ENCODE measurements at regions not wholly inside any gene's neighbourhood (a gene's known extent, or its start where the extent isn't known, plus 50 kb on each side); places are given as distances from the start of the nearest gene placed in this dataset.

- Histone ChIP-seq H3K4me1 (no peaks in the 10 kb centered on the region), H3K27me3 (no peaks in the 10 kb centered on the region), H3K36me3 (no peaks in the 10 kb centered on the region), H3K9me3 (no peaks in the 10 kb centered on the region), H3K27ac (no peak overlapping the region), H3K4me3 (no peak overlapping the region)
- intact Hi-C loops (cut with DNase I), result no loop called here
- 61% methylated on average over 2 of the region's 3 CpGs for WGBS (ENCODE audit: insufficient coverage, low coverage, low lambda C conversion rate, missing lambda C conversion rate)
- ATAC-seq (no peak), DNase-seq (no peak)
- TF ChIP-seq POLR2A (IDR thresholded peaks at IDR 0.05) (no peak), CTCF (IDR thresholded peaks at IDR 0.05) (no peak)
Measured at GRCh38 chr1:225707824-225708223, 54.9 kb upstream of the ENAH start.

DNA sequence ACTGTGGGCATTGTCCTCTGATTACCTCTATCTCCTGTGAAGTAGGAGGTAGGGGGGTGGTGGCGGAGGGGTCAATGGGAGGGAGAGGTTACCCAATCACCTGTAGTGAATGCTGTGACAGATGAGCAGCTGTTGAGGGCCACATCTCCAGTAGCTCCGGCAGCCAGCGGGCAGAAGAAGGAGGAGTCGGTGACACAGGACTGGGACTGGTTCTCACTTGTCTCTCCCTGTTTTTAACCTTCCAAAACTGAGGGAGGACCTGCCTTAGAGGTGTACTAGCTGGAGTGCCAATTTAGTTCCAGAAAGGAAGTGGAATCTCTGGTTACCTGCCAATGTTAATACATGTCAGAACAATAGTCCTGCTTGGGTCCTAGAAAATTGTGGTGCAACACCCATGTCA is 56.2 kb upstream of the ENAH start:
- Histone ChIP-seq H3K9me3 (no peaks in the 10 kb centered on the region), H3K27ac (no peak overlapping the region), H3K4me1 (no peaks in the 10 kb centered on the region), H3K4me3 (no peak overlapping the region), H3K27me3 (no peaks in the 10 kb centered on the region), H3K36me3 (no peaks in the 10 kb centered on the region)
- 60% methylated on average over 2 of the region's 4 CpGs for WGBS (ENCODE audit: insufficient coverage, low coverage, low lambda C conversion rate, missing lambda C conversion rate)
- no peak for TF ChIP-seq POLR2A (IDR thresholded peaks at IDR 0.05)
- no peak for TF ChIP-seq CTCF (IDR thresholded peaks at IDR 0.05)
- peak in 1 of 4 donors; percentile 14 for ATAC-seq
- no peak for DNase-seq
- intact Hi-C loops (cut with DNase I), result no loop called here

- intact Hi-C loops (cut with DNase I), result no loop called here
- no peaks in the 10 kb centered on the region for H3K9me3 ChIP-seq
- no peak overlapping the region for H3K27ac ChIP-seq
- H3K4me1 ChIP-seq, result no peaks in the 10 kb centered on the region
- DNase-seq (no peak), ATAC-seq (no peak)
- H3K4me3 ChIP-seq, result no peak overlapping the region
- H3K36me3 ChIP-seq, result no peaks in the 10 kb centered on the region
- no peak for TF ChIP-seq CTCF (IDR thresholded peaks at IDR 0.05)
- TF ChIP-seq POLR2A (IDR thresholded peaks at IDR 0.05), result no peak
- WGBS (ENCODE audit: insufficient coverage, low coverage, low lambda C conversion rate, missing lambda C conversion rate), result 80% methylated on average over 5 of the region's 5 CpGs
- no peaks in the 10 kb centered on the region for H3K27me3 ChIP-seq
Measured at GRCh38 chr1:225710804-225711203, 57.9 kb upstream of the ENAH start.

GRCh38 chr1:225711236-225711937 is 58.5 kb upstream of the ENAH start:
- Histone ChIP-seq H3K4me1 (no peaks in the 10 kb centered on the region), H3K9me3 (no peaks in the 10 kb centered on the region), H3K27me3 (no peaks in the 10 kb centered on the region), H3K4me3 (no peak overlapping the region), H3K36me3 (no peaks in the 10 kb centered on the region), H3K27ac (no peak overlapping the region)
- peak in 1 of 4 donors; percentile 61 for ATAC-seq
- 75% methylated on average over 2 of the region's 4 CpGs for WGBS (ENCODE audit: insufficient coverage, low coverage, low lambda C conversion rate, missing lambda C conversion rate)
- DNase-seq, result no peak
- intact Hi-C loops (cut with DNase I), result no loop called here
- TF ChIP-seq CTCF (IDR thresholded peaks at IDR 0.05) (no peak), POLR2A (IDR thresholded peaks at IDR 0.05) (no peak)
